Trophoblast cell (in vitro differentiated cells and primary cell): ENCODE measurements at regions not wholly inside any gene's neighbourhood (a gene's known extent, or its start where the extent isn't known, plus 50 kb on each side); places are given as distances from the start of the nearest gene placed in this dataset.

ENCODE experiments used
- DNase-seq, 2 donors: peaks; one replicate each; pipeline ENCODE4 v3.0.0-alpha.2; 2016
- H2AFZ ChIP-seq: 2 replicates; pipeline ENCODE4 v1.6.1; 2013; ENCODE audit warnings: low read length, moderate library complexity, mild to moderate bottlenecking; ENCODE audit not compliant: insufficient read depth, poor library complexity
- H2AK5ac ChIP-seq: 2 replicates; pipeline ENCODE4 v1.6.1; 2013; ENCODE audit warnings: mild to moderate bottlenecking, low read length
- H2BK120ac ChIP-seq: 2 replicates; pipeline ENCODE4 v1.6.1; 2013; ENCODE audit warnings: low read length, mild to moderate bottlenecking, moderate library complexity; ENCODE audit not compliant: insufficient read depth, poor library complexity
- H2BK12ac ChIP-seq: 2 replicates; pipeline ENCODE4 v1.6.1; 2013; ENCODE audit warnings: mild to moderate bottlenecking, low read length, moderate library complexity
- H2BK5ac ChIP-seq: 2 replicates; pipeline ENCODE4 v1.6.1; 2013; ENCODE audit warnings: low read length, low read depth, moderate library complexity, mild to moderate bottlenecking; ENCODE audit not compliant: poor library complexity
- H3K14ac ChIP-seq: 2 replicates; pipeline ENCODE4 v1.6.1; 2013; ENCODE audit warnings: mild to moderate bottlenecking, low read length
- H3K18ac ChIP-seq: 2 replicates; pipeline ENCODE4 v1.6.1; 2013; ENCODE audit warnings: mild to moderate bottlenecking, low read length
- H3K23ac ChIP-seq: 2 replicates; pipeline ENCODE4 v1.6.1; 2013; ENCODE audit warnings: low read length
- H3K27ac ChIP-seq: 2 replicates; pipeline ENCODE4 v1.5.1; 2013; ENCODE audit warnings: low read depth, mild to moderate bottlenecking, inconsistent platforms, low read length, moderate library complexity
- H3K27me3 ChIP-seq: 2 replicates; pipeline ENCODE4 v1.6.1; 2013; ENCODE audit warnings: inconsistent platforms, mild to moderate bottlenecking, low read length, moderate library complexity; ENCODE audit not compliant: insufficient read depth
- H3K36me3 ChIP-seq, 2 experiments: 1 replicate in 1 of 2; 2 replicates in 1 of 2; pipeline ENCODE4 v1.6.1; 2013; ENCODE audit warnings: low read length in 2 of 2, mild to moderate bottlenecking in 2 of 2, moderate library complexity in 1 of 2; ENCODE audit not compliant: insufficient read depth in 2 of 2, control insufficient read depth in 1 of 2
- H3K4ac ChIP-seq: 2 replicates; pipeline ENCODE4 v1.6.1; 2013; ENCODE audit warnings: low read depth, mild to moderate bottlenecking, low read length, moderate library complexity
- H3K4me1 ChIP-seq, 2 experiments: 1 replicate in 1 of 2; 2 replicates in 1 of 2; pipeline ENCODE4 v1.6.1; 2013; ENCODE audit warnings: low read length in 2 of 2, mild to moderate bottlenecking in 2 of 2, moderate library complexity in 1 of 2; ENCODE audit not compliant: insufficient read depth in 2 of 2, control insufficient read depth in 1 of 2
- H3K4me2 ChIP-seq: 2 replicates; pipeline ENCODE4 v1.6.1; 2013; ENCODE audit warnings: inconsistent platforms, mild to moderate bottlenecking, low read length, moderate library complexity
- H3K4me3 ChIP-seq: 2 replicates; pipeline ENCODE4 v1.5.1; 2013; ENCODE audit warnings: mild to moderate bottlenecking, low read depth, low read length, inconsistent platforms
- H3K79me1 ChIP-seq: one replicate; pipeline ENCODE4 v1.6.1; 2013; ENCODE audit warnings: low read length
- H3K79me2 ChIP-seq: 2 replicates; pipeline ENCODE4 v1.6.1; 2013; ENCODE audit warnings: low read length, mild to moderate bottlenecking; ENCODE audit not compliant: control insufficient read depth, insufficient read depth, poor library complexity
- H3K9ac ChIP-seq: 2 replicates; pipeline ENCODE4 v1.6.1; 2013; ENCODE audit warnings: mild to moderate bottlenecking, low read length
- H3K9me3 ChIP-seq: 2 replicates; pipeline ENCODE4 v1.6.1; 2013; ENCODE audit warnings: low read depth, mild to moderate bottlenecking, control low read depth, inconsistent platforms, low read length; ENCODE audit not compliant: insufficient read depth
- H4K12ac ChIP-seq: 2 replicates; pipeline ENCODE4 v1.6.1; 2013; ENCODE audit warnings: low read depth, mild to moderate bottlenecking, low read length, moderate library complexity
- H4K8ac ChIP-seq: 2 replicates; pipeline ENCODE4 v1.6.1; 2013; ENCODE audit warnings: low read depth, mild to moderate bottlenecking, low read length, moderate library complexity
- H4K91ac ChIP-seq: one replicate; pipeline ENCODE4 v1.6.1; 2013; ENCODE audit warnings: low read depth, mild to moderate bottlenecking, low read length, moderate library complexity
- WGBS: extraction: QIAGEN DNeasy Blood & Tissue Kit; methylation state at CpG from one replicate; pipeline ENCODE4 v1.1.7; 2013; ENCODE audit warnings: missing lambda C conversion rate; ENCODE audit not compliant: insufficient read length, insufficient coverage; ENCODE audit errors: extremely low coverage; 5-methylcytosine and 5-hydroxymethylcytosine counted together

DNA sequence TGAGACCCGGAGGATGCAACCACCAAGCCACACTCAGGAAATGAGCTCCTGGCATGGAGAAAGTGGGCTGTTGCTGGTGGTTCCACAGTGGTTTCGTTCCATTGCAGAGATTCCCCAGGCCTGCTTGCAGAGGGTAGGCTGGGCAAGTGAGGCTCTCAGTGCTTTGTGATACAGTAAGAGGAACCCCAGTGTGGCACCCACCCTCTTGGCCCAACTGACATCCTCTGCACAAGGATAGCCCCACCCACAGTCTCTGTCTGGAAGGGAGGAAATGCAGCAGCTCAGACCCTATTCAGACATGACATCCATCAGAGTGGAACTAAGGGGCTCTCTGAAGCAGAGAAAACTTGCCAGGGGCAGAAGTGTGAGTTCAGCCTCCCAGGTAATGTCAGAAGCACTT lies 69.6 kb upstream of the FSTL4 start:
- no peaks in the 10 kb centered on the region for H3K79me1 ChIP-seq
- DNase-seq, result no peak
- H3K4me2 ChIP-seq, result no peak overlapping the region
- H3K4me3 ChIP-seq, result no peak overlapping the region
- WGBS, result no CpG with 5 or more reads among the region's 2 CpGs
- H2BK120ac ChIP-seq, result no peak overlapping the region
- H2AK5ac ChIP-seq, result no peak overlapping the region
- no peak overlapping the region for H3K9ac ChIP-seq
- no peak overlapping the region for H4K12ac ChIP-seq
- no peak overlapping the region for H2BK5ac ChIP-seq
- no peaks in the 10 kb centered on the region for H3K27me3 ChIP-seq
- no peak overlapping the region for H3K4ac ChIP-seq
- H2AFZ ChIP-seq, result no peak overlapping the region
- H3K14ac ChIP-seq, result no peak overlapping the region
- no peak overlapping the region for H4K91ac ChIP-seq
- no peaks in the 10 kb centered on the region for H3K36me3 ChIP-seq
- H3K23ac ChIP-seq, result no peak overlapping the region
- H3K27ac ChIP-seq, result no peak overlapping the region
- no peak overlapping the region for H4K8ac ChIP-seq
- H3K4me1 ChIP-seq, result no peaks in the 10 kb centered on the region
- no peaks in the 10 kb centered on the region for H3K9me3 ChIP-seq
- H3K18ac ChIP-seq, result no peak overlapping the region
- no peaks in the 10 kb centered on the region for H3K79me2 ChIP-seq
- H2BK12ac ChIP-seq, result no peak overlapping the region

- H3K27ac ChIP-seq, result no peak overlapping the region
- H3K79me1 ChIP-seq, result no peaks in the 10 kb centered on the region
- H3K4ac ChIP-seq, result no peak overlapping the region
- no peaks in the 10 kb centered on the region for H3K27me3 ChIP-seq
- H4K8ac ChIP-seq, result no peak overlapping the region
- H3K18ac ChIP-seq, result no peak overlapping the region
- H3K23ac ChIP-seq, result no peak overlapping the region
- no peaks in the 10 kb centered on the region for H3K9me3 ChIP-seq
- H3K36me3 ChIP-seq, result no peaks in the 10 kb centered on the region
- no peak overlapping the region for H2BK5ac ChIP-seq
- no peak overlapping the region for H2BK120ac ChIP-seq
- H2AK5ac ChIP-seq, result no peak overlapping the region
- no peaks in the 10 kb centered on the region for H3K79me2 ChIP-seq
- H3K9ac ChIP-seq, result no peak overlapping the region
- H4K91ac ChIP-seq, result no peak overlapping the region
- WGBS, result no CpG with 5 or more reads among the region's 12 CpGs
- DNase-seq, result no peak
- no peak overlapping the region for H2BK12ac ChIP-seq
- no peak overlapping the region for H4K12ac ChIP-seq
- no peak overlapping the region for H3K4me3 ChIP-seq
- H3K4me1 ChIP-seq, result no peaks in the 10 kb centered on the region
- H3K4me2 ChIP-seq, result no peak overlapping the region
- no peak overlapping the region for H3K14ac ChIP-seq
- no peak overlapping the region for H2AFZ ChIP-seq
Measured at GRCh38 chr5:133680830-133681565, 68.7 kb upstream of the FSTL4 start.

- H3K9ac ChIP-seq, result no peak overlapping the region
- no peak overlapping the region for H3K23ac ChIP-seq
- no peaks in the 10 kb centered on the region for H3K79me2 ChIP-seq
- no peak overlapping the region for H4K91ac ChIP-seq
- no peak overlapping the region for H3K18ac ChIP-seq
- no peak overlapping the region for H3K4ac ChIP-seq
- no peaks in the 10 kb centered on the region for H3K36me3 ChIP-seq
- no peak overlapping the region for H2BK120ac ChIP-seq
- H2BK5ac ChIP-seq, result no peak overlapping the region
- no peak overlapping the region for H2AK5ac ChIP-seq
- no peak overlapping the region for H4K12ac ChIP-seq
- H3K27ac ChIP-seq, result no peak overlapping the region
- no peak overlapping the region for H3K14ac ChIP-seq
- no peak for DNase-seq
- H2AFZ ChIP-seq, result no peak overlapping the region
- H3K4me3 ChIP-seq, result no peak overlapping the region
- no peaks in the 10 kb centered on the region for H3K79me1 ChIP-seq
- no peaks in the 10 kb centered on the region for H3K27me3 ChIP-seq
- no peaks in the 10 kb centered on the region for H3K4me1 ChIP-seq
- no peak overlapping the region for H2BK12ac ChIP-seq
- no peak overlapping the region for H4K8ac ChIP-seq
- no peak overlapping the region for H3K4me2 ChIP-seq
- no CpG with 5 or more reads among the region's 1 CpG for WGBS
- H3K9me3 ChIP-seq, result no peaks in the 10 kb centered on the region
Measured at GRCh38 chr5:133679534-133679933, 67.2 kb upstream of the FSTL4 start.

- Histone ChIP-seq H3K27me3 (no peaks in the 10 kb centered on the region), H3K79me2 (no peaks in the 10 kb centered on the region), H4K12ac (no peak overlapping the region), H3K27ac (no peak overlapping the region), H4K91ac (no peak overlapping the region), H3K23ac (no peak overlapping the region), H3K9ac (no peak overlapping the region), H2BK12ac (no peak overlapping the region), H2AFZ (no peak overlapping the region), H3K4me1 (no peaks in the 10 kb centered on the region), H3K4me2 (no peak overlapping the region), H3K18ac (no peak overlapping the region), H3K79me1 (no peaks in the 10 kb centered on the region), H4K8ac (no peak overlapping the region), H3K4me3 (no peak overlapping the region), H3K36me3 (no peaks in the 10 kb centered on the region), H2BK120ac (no peak overlapping the region), H3K4ac (no peak overlapping the region), H3K9me3 (peaks cover 2% of the 10 kb centered on the region), H3K14ac (no peak overlapping the region), H2BK5ac (no peak overlapping the region), H2AK5ac (no peak overlapping the region)
- WGBS, result no CpG with 5 or more reads among the region's 13 CpGs
- DNase-seq, result no peak
Measured at GRCh38 chr5:133675376-133676154, 63.2 kb upstream of the FSTL4 start.
